ENCODE measurements at regions not wholly inside any gene's neighbourhood (a gene's known extent, or its start where the extent isn't known, plus 50 kb on each side); places are given as distances from the start of the nearest gene placed in this dataset.
"Not testable (repeated sequence)": the region's sequence is repeated elsewhere in the genome, so short reads cannot be mapped to it uniquely, and the experiment has no call there.

DNA sequence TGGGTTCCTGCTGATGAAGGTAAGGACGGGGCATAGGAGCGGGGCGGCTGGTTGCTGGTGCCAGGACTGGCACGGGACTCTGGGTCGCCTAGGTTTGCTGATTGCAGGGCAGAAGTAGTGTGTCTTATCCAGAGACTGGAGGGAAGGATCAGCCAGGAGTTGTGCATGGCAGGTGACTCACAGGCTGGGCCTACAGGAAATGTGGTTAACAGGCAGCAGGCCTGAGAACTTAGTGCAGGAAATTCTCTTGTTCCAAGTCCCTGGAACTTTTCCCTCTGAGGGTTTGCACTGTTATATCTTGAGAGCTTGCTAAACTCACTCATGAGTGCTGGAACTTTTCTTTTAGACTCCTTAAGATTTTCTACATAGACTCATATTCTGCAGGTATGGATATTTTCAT is 95.1 kb downstream of the ANXA2R start:
- peaks cover 14% of the 10 kb centered on the region; the same call in 1 of the 2 replicates for H3K36me3 ChIP-seq (ENCODE audit: low read depth)
- DNase-seq: peak; percentile 76 to 80
- intact Hi-C loops (cut with micrococcal nuclease; ENCODE audit: unreplicated experiment): no loop called here
- no peak overlapping the region for H3K4me3 ChIP-seq
- TF ChIP-seq EZH2 (IDR thresholded peaks at IDR 0.05; ENCODE audit: low read depth): no peak
- TF ChIP-seq, protein P1, sequence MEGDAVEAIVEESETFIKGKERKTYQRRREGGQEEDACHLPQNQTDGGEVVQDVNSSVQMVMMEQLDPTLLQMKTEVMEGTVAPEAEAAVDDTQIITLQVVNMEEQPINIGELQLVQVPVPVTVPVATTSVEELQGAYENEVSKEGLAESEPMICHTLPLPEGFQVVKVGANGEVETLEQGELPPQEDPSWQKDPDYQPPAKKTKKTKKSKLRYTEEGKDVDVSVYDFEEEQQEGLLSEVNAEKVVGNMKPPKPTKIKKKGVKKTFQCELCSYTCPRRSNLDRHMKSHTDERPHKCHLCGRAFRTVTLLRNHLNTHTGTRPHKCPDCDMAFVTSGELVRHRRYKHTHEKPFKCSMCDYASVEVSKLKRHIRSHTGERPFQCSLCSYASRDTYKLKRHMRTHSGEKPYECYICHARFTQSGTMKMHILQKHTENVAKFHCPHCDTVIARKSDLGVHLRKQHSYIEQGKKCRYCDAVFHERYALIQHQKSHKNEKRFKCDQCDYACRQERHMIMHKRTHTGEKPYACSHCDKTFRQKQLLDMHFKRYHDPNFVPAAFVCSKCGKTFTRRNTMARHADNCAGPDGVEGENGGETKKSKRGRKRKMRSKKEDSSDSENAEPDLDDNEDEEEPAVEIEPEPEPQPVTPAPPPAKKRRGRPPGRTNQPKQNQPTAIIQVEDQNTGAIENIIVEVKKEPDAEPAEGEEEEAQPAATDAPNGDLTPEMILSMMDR (conservative IDR thresholded peaks at IDR 0.05): no peak
- peak overlapping the region; percentile 36 for H3K4me2 ChIP-seq
- H3K4me1 ChIP-seq (replicated peaks; ENCODE audit: insufficient read depth): peaks cover 37% of the 10 kb centered on the region
- no peak overlapping the region for H2AFZ ChIP-seq
- no peaks in the 10 kb centered on the region for H4K20me1 ChIP-seq (ENCODE audit: insufficient read depth)
- H3F3A ChIP-seq (ENCODE audit: insufficient read depth, low read depth): peaks cover 22% of the 10 kb centered on the region
- H3K9me3 ChIP-seq (ENCODE audit: insufficient read depth, low read depth): peaks cover 21% of the 10 kb centered on the region
- no peaks in the 10 kb centered on the region for H3K79me2 ChIP-seq (ENCODE audit: low read depth)
- POLR2A ChIA-PET (ENCODE audit: unreplicated experiment): no interaction called here
- H3K9me2 ChIP-seq (ENCODE audit: insufficient read depth): no peaks in the 10 kb centered on the region
- no TSS peak for BruUV-seq (replicated peaks)
- peak overlapping the region; percentile 44 for H3K27ac ChIP-seq
- CTCF ChIA-PET: no interaction called here
- H3K27me3 ChIP-seq (ENCODE audit: insufficient read depth, low read depth): no peaks in the 10 kb centered on the region

DNA sequence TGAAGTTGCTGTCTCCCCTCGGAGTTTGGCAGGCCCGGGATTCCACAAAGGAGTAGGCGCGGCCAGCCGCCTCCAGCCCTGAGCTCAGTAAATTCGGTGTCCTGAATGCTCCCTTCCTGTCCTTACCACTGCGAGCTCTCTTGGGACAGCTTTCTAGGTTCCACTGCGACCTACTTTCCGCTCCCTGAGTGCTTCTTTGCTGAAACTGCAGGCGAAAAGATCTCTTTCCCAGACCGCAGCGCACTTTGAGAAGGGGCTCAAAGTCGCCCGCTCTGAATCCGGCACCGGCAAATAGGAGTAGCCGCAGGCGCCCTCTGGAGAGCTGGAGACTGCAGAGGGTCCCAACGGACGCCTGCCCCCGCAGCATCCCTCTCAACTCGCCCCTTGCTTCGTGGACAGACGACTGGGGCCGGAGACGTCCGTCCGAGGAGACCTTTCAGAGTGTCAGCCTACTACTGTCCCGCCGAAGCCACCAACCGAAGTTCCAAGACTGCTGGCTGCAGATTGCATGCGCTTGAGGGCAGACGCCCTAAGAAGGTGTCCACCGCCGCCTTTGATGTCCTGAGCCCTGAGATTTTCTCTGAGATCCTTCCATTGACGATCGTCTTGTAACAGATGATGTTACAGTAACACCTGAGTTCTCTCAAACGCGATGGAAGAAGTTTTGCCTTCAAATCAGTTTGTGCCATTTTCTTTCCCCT is 96.0 kb downstream of the ANXA2R start:
- H3K4me1 ChIP-seq (replicated peaks; ENCODE audit: insufficient read depth): peaks cover 28% of the 10 kb centered on the region
- no peak overlapping the region for H2AFZ ChIP-seq
- ChIA-PET POLR2A (ENCODE audit: unreplicated experiment) (no interaction called here), CTCF (interaction anchor here (0.5 to 1.2 kb wide), 3 partner anchors 14 to 64 kb away, joined by 3 to 6 read pairs (median 4); no protein-coding TSS in a partner anchor)
- H3K36me3 ChIP-seq (ENCODE audit: low read depth): peaks cover 7% of the 10 kb centered on the region; the same call in 1 of the 2 replicates
- no peaks in the 10 kb centered on the region for H3K79me2 ChIP-seq (ENCODE audit: low read depth)
- H4K20me1 ChIP-seq (ENCODE audit: insufficient read depth): no peaks in the 10 kb centered on the region
- TF ChIP-seq EZH2 (IDR thresholded peaks at IDR 0.05; ENCODE audit: low read depth): no peak
- TF ChIP-seq, protein P1 (conservative IDR thresholded peaks at IDR 0.05): no peak
- H3K27ac ChIP-seq: no peak overlapping the region
- no peaks in the 10 kb centered on the region for H3K9me2 ChIP-seq (ENCODE audit: insufficient read depth)
- no peak overlapping the region for H3K4me3 ChIP-seq
- H3K4me2 ChIP-seq: no peak overlapping the region
- DNase-seq: peak in 1 of 2 experiments; percentile 17
- BruUV-seq (replicated peaks): TSS peak; percentile 8
- intact Hi-C loops (cut with micrococcal nuclease; ENCODE audit: unreplicated experiment): no loop called here
- peaks cover 13% of the 10 kb centered on the region; the same call in 1 of the 2 replicates for H3F3A ChIP-seq (ENCODE audit: insufficient read depth, low read depth)
- H3K9me3 ChIP-seq (ENCODE audit: insufficient read depth, low read depth): peaks cover 14% of the 10 kb centered on the region
- no peaks in the 10 kb centered on the region for H3K27me3 ChIP-seq (ENCODE audit: insufficient read depth, low read depth)

DNA sequence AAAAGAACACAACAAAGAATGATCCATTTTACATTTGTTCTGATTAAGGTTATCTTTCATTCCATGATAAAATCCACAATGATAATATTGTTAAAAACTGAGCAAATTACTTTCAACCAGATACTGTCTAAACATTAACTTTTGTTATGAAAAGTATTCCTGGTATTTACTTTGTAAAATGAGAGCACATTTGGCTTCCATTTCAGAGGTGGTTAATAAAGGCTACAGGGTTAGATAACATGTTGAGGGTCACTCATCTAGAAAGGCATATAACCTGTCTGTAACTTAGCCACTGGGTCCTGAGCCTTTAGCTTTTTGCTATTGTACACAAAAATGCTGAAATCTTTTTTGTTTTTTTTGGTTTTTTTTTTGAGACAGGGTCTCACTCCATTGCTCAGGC is 99.3 kb downstream of the ANXA2R start:
- CTCF ChIA-PET: no interaction called here
- Histone ChIP-seq H3K79me2 (ENCODE audit: low read depth) (no peaks in the 10 kb centered on the region), H3K4me2 (peak overlapping the region; percentile 11)

DNA sequence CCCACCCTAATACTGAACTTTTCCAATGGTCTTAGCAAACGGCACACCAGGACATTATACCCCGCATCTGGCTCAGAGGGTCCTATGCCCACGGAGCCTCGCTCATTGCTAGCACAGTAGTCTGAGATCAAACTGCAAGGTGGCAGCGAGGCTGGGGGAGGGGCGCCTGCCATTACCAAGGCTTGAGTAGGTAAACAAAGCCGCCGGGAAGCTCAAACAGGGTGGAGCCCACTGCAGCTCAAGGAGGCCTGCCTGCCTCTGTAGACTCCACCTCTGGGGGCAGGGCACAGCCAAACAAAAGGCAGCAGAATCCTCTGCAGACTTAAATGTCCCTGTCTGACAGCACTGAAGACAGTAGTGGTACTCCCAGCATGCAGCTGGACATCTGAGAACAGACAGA is 108.1 kb downstream of the ANXA2R start:
- H3K9me2 ChIP-seq (ENCODE audit: insufficient read depth); BruUV-seq (replicated peaks); H3K27ac ChIP-seq; H3K27me3 ChIP-seq (ENCODE audit: insufficient read depth, low read depth); H4K20me1 ChIP-seq (ENCODE audit: insufficient read depth); CTCF ChIA-PET; H3K79me2 ChIP-seq (ENCODE audit: low read depth); H3K36me3 ChIP-seq (ENCODE audit: low read depth); intact Hi-C loops (cut with micrococcal nuclease; ENCODE audit: unreplicated experiment); H3F3A ChIP-seq (ENCODE audit: insufficient read depth, low read depth): not testable (repeated sequence)
- Histone ChIP-seq H3K4me1 (replicated peaks; ENCODE audit: insufficient read depth) (peaks cover 24% of the 10 kb centered on the region), H3K4me3 (peak overlapping the region; percentile 37), H2AFZ (peak overlapping the region; percentile 72; the same call in 1 of the 2 replicates), H3K9me3 (ENCODE audit: insufficient read depth, low read depth) (peaks cover 35% of the 10 kb centered on the region), H3K4me2 (peak overlapping the region; percentile 66)
- DNase-seq: peak in 1 of 2 experiments; percentile 55
- POLR2A ChIA-PET (ENCODE audit: unreplicated experiment): interaction anchor here (0.9 kb wide), 1 partner anchor 76 kb away, joined by 3 read pairs; no protein-coding TSS in a partner anchor

More for the DNA sequence above, 99.3 kb downstream of the ANXA2R start:
- intact Hi-C loops (cut with micrococcal nuclease; ENCODE audit: unreplicated experiment): no loop called here
- POLR2A ChIA-PET (ENCODE audit: unreplicated experiment): interaction anchor here (0.6 to 0.7 kb wide), 2 partner anchors 123 to 371 kb away, joined by 3 to 6 read pairs; no protein-coding TSS in a partner anchor
- BruUV-seq (replicated peaks): no TSS peak
- no peak overlapping the region for H3K27ac ChIP-seq
- peaks cover 5% of the 10 kb centered on the region; the same call in 1 of the 2 replicates for H3K9me3 ChIP-seq (ENCODE audit: insufficient read depth, low read depth)
- TF ChIP-seq, protein P1 (conservative IDR thresholded peaks at IDR 0.05): no peak
- no peak for TF ChIP-seq EZH2 (IDR thresholded peaks at IDR 0.05; ENCODE audit: low read depth)
- DNase-seq: no peak
- no peak overlapping the region for H3K4me3 ChIP-seq
- H3K9me2 ChIP-seq (ENCODE audit: insufficient read depth): no peaks in the 10 kb centered on the region
- no peaks in the 10 kb centered on the region for H3K36me3 ChIP-seq (ENCODE audit: low read depth)
- peaks cover 5% of the 10 kb centered on the region; the same call in 1 of the 2 replicates for H3F3A ChIP-seq (ENCODE audit: insufficient read depth, low read depth)
- H3K27me3 ChIP-seq (ENCODE audit: insufficient read depth, low read depth): no peaks in the 10 kb centered on the region
- no peak overlapping the region for H2AFZ ChIP-seq
- H4K20me1 ChIP-seq (ENCODE audit: insufficient read depth): no peaks in the 10 kb centered on the region
- peaks cover 22% of the 10 kb centered on the region for H3K4me1 ChIP-seq (replicated peaks; ENCODE audit: insufficient read depth)

DNA sequence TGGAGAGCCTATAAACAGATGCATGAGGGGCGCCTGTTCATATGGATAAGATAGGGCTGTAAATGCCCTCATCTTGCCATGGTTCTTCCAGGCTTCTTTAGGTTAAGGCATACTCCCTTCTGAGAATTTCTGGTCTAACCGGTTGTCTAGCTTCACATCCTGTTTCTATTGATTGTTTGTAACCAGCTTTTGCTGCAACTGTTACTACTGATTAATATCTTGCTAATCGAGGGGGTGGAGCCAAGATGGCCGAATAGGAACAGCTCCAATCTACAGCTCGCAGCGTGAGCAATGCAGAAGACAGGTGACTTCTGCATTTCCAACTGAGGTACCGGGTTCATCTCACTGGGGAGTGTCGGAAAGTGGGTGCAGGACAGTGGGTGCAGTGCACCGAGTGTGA is 108.7 kb downstream of the ANXA2R start:
- H3K27me3 ChIP-seq (ENCODE audit: insufficient read depth, low read depth); H3K79me2 ChIP-seq (ENCODE audit: low read depth); H3K9me2 ChIP-seq (ENCODE audit: insufficient read depth); H4K20me1 ChIP-seq (ENCODE audit: insufficient read depth); BruUV-seq (replicated peaks); H3K36me3 ChIP-seq (ENCODE audit: low read depth); CTCF ChIA-PET; H3F3A ChIP-seq (ENCODE audit: insufficient read depth, low read depth); H3K27ac ChIP-seq: not testable (repeated sequence)
- peak; percentile 49 to 60 for DNase-seq
- POLR2A ChIA-PET (ENCODE audit: unreplicated experiment): interaction anchor here (0.9 kb wide), 1 partner anchor 77 kb away, joined by 3 read pairs; no protein-coding TSS in a partner anchor
- peak overlapping the region; percentile 37 for H3K4me3 ChIP-seq
- H3K9me3 ChIP-seq (ENCODE audit: insufficient read depth, low read depth): peaks cover 34% of the 10 kb centered on the region
- H3K4me2 ChIP-seq: peak overlapping the region; percentile 66
- H3K4me1 ChIP-seq (replicated peaks; ENCODE audit: insufficient read depth): peaks cover 24% of the 10 kb centered on the region
- intact Hi-C loops (cut with micrococcal nuclease; ENCODE audit: unreplicated experiment): loop anchor here (1.0 kb wide), 1 partner anchor 19 kb away; no protein-coding TSS in a partner anchor
- H2AFZ ChIP-seq: peak overlapping the region; percentile 72
